RWPE2 (cell line): ENCODE measurements at regions not wholly inside any gene's neighbourhood (a gene's known extent, or its start where the extent isn't known, plus 50 kb on each side); places are given as distances from the start of the nearest gene placed in this dataset.

ENCODE experiments used
- ATAC-seq: fragments of 200-7000 bp; cut with Tn5 transposase; 3 replicates; pipeline ENCODE4 v1.9.1; 2021; ENCODE audit warnings: low read depth
- DNase-seq: peaks from one replicate; pipeline ENCODE4 v3.0.0-alpha.2; 2020; ENCODE audit warnings: low spot score
- H3K27ac ChIP-seq: fragments of 450-650 bp; 2 replicates; pipeline ENCODE4 v1.5.1; 2017; ENCODE audit warnings: mild to moderate bottlenecking; ENCODE audit not compliant: poor library complexity, severe bottlenecking
- H3K27me3 ChIP-seq: fragments of 250-450 bp; sonication (Bioruptor Pico); 2 replicates; pipeline ENCODE4 v1.5.1; 2021; ENCODE audit warnings: mild to moderate bottlenecking, moderate library complexity; ENCODE audit not compliant: insufficient read depth, poor library complexity, severe bottlenecking
- H3K36me3 ChIP-seq: fragments of 250-450 bp; sonication (Bioruptor Pico); 2 replicates; pipeline ENCODE4 v1.5.1; 2020; ENCODE audit warnings: low read depth, mild to moderate bottlenecking, moderate library complexity
- H3K4me1 ChIP-seq: fragments of 250-450 bp; sonication (Bioruptor Pico); 2 replicates; pipeline ENCODE4 v1.5.1; 2021; ENCODE audit warnings: mild to moderate bottlenecking, moderate library complexity; ENCODE audit not compliant: insufficient read depth, poor library complexity, severe bottlenecking
- H3K4me3 ChIP-seq: fragments of 250-450 bp; sonication (Bioruptor Pico); 2 replicates; pipeline ENCODE4 v1.5.1; 2021; ENCODE audit warnings: mild to moderate bottlenecking, moderate library complexity; ENCODE audit not compliant: severe bottlenecking
- H3K9me3 ChIP-seq: fragments of 250-450 bp; sonication (Bioruptor Pico); 2 replicates; pipeline ENCODE4 v1.5.1; 2021; ENCODE audit warnings: mild to moderate bottlenecking, moderate library complexity; ENCODE audit not compliant: severe bottlenecking
- CTCF ChIP-seq: fragments of 450-650 bp; IDR thresholded peaks from one replicate; pipeline ENCODE4 v1.5.1; 2017; ENCODE audit warnings: mild to moderate bottlenecking, moderate library complexity; ENCODE audit not compliant: poor library complexity, severe bottlenecking

- ATAC-seq (no peak), DNase-seq (no peak)
- no peak overlapping the region for H3K4me3 ChIP-seq
- peaks cover 2% of the 10 kb centered on the region for H3K9me3 ChIP-seq
- no peaks in the 10 kb centered on the region for H3K4me1 ChIP-seq
- H3K27ac ChIP-seq: no peak overlapping the region
- H3K36me3 ChIP-seq: no peaks in the 10 kb centered on the region
- TF ChIP-seq CTCF: no peak
- H3K27me3 ChIP-seq: no peaks in the 10 kb centered on the region
These were observed 107.7 kb downstream of the LBH start for GRCh38 chr2:30339071-30339470.

GRCh38 chr2:30341500-30342267 lies 105.4 kb upstream of the LCLAT1 start:
- Histone ChIP-seq H3K4me1 (no peaks in the 10 kb centered on the region), H3K27ac (no peak overlapping the region), H3K4me3 (no peak overlapping the region), H3K27me3 (no peaks in the 10 kb centered on the region), H3K36me3 (no peaks in the 10 kb centered on the region), H3K9me3 (peaks cover 2% of the 10 kb centered on the region)
- TF ChIP-seq CTCF: no peak
- ATAC-seq (no peak), DNase-seq (no peak)

- H3K36me3 ChIP-seq: no peaks in the 10 kb centered on the region
- H3K4me1 ChIP-seq: no peaks in the 10 kb centered on the region
- no peak for TF ChIP-seq CTCF
- H3K27ac ChIP-seq: no peak overlapping the region
- DNase-seq (no peak), ATAC-seq (no peak)
- no peaks in the 10 kb centered on the region for H3K27me3 ChIP-seq
- peaks cover 2% of the 10 kb centered on the region for H3K9me3 ChIP-seq
- no peak overlapping the region for H3K4me3 ChIP-seq
These were observed 100.4 kb upstream of the LCLAT1 start for GRCh38 chr2:30346471-30347169.

- H3K9me3 ChIP-seq: no peaks in the 10 kb centered on the region
- ATAC-seq: no peak
- H3K27ac ChIP-seq: no peak overlapping the region
- H3K27me3 ChIP-seq: no peaks in the 10 kb centered on the region
- no peak overlapping the region for H3K4me3 ChIP-seq
- TF ChIP-seq CTCF: no peak
- no peaks in the 10 kb centered on the region for H3K4me1 ChIP-seq
- no peak for DNase-seq
- H3K36me3 ChIP-seq: no peaks in the 10 kb centered on the region
These were observed 98.2 kb upstream of the LCLAT1 start for GRCh38 chr2:30348825-30349224.

- no peak overlapping the region for H3K27ac ChIP-seq
- DNase-seq (no peak), ATAC-seq (no peak)
- H3K27me3 ChIP-seq: no peaks in the 10 kb centered on the region
- no peak overlapping the region for H3K4me3 ChIP-seq
- H3K4me1 ChIP-seq: no peaks in the 10 kb centered on the region
- no peaks in the 10 kb centered on the region for H3K36me3 ChIP-seq
- TF ChIP-seq CTCF: no peak
- no peaks in the 10 kb centered on the region for H3K9me3 ChIP-seq
These were observed 97.4 kb upstream of the LCLAT1 start for GRCh38 chr2:30349691-30350090.
